GM18517 (cell line): ENCODE measurements at regions not wholly inside any gene's neighbourhood (a gene's known extent, or its start where the extent isn't known, plus 50 kb on each side); places are given as distances from the start of the nearest gene placed in this dataset.

Experiments
- ATAC-seq: cut with Tn5 transposase; IDR thresholded peaks from one replicate; pipeline ENCODE4 v1.9.1; 2021; ENCODE audit warnings: mild to moderate bottlenecking, moderate library complexity; ENCODE audit not compliant: unreplicated experiment

DNA sequence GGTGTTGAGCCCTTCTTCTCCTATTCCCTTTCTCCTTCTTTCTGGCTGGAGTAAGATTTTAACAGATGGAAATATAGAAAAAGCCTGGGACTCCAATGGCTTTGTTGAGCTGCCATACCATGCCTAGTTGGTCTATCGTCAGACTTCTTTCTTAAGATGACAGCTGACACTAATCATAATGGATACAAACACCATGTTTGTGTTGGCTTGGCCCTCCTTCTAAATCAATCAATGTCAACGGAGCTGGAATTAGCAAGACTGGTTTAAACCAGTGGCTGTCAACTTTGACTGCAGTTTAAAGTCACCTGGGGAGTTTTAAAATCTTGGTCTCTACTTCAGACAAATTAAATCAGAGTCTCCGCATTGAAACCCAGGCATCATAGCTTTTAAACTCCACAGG is 264.5 kb upstream of the PRR16 start:
- ATAC-seq: no peak

DNA sequence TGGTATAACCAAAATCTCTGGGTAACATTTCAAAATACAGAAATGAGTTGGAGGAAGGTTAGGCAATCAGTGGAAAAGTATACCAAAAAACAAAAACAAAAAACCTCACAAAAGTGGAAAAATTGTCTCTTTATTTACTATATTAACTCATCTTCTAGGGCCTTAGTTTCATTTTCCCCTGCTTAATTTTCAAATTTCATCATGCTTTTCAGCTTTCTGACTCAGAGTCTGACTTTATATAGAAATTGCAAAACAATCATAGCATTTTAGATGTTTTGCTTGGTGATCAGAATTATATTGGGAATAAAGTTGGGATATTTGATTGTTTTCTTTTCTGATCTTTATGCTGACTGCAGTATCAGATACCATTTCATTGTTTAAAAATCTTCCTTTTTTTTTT is 257.0 kb upstream of the PRR16 start:
- ATAC-seq: no peak

DNA sequence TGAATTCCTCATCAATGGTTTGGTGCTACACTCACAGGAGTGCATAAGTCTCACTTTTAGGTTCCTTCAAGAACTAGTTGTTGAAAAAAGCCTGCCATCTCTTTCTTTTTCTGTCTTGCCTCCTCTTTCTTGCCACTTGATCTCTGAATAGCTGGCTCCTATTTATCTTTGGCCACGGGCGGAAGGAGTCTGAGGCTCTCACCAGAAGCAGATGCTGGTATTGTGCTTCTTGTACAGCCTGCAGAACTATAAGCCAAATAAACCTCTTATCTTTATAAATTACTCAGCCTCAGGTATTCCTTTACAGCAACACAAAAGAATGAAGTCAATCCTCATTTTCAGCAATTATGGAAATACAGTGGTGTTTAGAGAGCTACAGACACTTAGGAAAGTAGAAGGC is 247.1 kb upstream of the PRR16 start:
- no peak for ATAC-seq

DNA sequence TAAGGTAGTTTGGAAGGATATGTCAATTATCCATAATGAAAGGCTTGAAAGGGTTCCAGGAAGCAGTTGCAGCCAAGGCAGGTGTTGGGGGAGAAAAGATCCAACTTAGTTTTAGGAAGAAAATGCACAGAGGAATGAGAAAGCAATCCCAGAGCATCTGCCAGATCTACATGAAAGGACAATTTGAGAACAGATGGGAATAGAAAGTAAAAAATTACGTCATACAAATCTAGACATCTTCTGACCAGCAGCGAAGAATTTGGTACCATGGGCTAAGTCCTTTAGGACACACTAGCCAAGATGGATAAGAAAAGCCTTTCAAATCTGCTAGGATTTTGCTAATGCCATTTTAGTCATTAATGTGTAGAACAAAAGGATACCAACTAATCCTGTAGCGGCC is 244.1 kb upstream of the PRR16 start:
- no peak for ATAC-seq

DNA sequence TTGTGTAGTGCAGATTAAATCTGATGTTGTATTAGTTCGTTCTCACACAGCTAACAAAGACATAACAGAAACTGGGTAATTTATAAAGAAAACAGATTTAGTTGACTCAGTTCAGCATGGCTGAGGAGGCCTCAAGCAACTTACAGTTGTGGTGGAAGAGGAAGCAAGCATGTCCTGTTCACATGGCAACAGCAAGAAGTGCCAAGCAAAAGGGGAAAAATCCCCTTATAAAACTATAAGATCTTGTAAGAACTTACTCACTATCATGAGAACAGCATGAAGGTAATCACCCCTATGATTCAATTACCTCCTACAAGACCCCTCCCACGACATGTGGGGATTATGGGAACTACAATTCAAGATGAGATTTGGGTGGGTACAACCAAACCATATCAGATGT is 238.6 kb upstream of the PRR16 start:
- ATAC-seq: no peak

DNA sequence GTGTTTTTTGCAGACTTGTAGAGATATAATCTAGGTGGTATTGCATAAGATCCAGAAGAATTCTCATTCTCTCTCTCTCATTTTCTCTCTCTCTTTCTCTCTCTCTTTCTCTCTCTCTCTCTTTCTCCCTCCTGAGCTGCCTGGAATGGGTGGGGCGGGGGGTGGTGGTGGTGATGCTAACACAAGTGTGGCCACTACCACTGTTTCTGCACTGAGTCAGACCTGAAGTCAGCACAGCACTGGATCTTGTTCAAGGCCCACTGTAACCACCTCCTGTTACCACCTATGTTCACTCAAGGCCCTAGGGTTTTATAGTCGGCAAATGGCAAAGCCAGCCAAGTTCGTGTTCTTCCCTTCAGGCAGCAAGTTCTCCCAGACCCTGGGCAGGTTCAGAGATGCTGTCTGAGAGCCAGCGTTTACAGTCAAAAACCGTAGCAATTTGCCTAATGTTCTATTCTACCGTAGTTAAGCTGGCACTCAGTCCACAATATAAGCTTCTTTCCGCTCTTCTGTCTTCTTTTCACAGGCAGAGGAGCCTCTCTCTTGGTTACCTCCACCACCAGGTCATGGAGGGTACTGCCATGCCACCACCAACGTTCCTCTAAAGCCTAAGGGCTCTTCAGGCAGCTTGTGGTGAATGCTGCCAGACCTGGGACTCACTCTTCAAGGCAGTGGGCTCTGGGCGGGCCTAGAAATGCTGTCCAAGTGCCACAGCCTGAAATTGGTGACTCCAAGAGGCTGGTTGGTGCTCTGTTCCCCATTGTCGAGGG is 235.7 kb upstream of the PRR16 start:
- ATAC-seq: no peak

DNA sequence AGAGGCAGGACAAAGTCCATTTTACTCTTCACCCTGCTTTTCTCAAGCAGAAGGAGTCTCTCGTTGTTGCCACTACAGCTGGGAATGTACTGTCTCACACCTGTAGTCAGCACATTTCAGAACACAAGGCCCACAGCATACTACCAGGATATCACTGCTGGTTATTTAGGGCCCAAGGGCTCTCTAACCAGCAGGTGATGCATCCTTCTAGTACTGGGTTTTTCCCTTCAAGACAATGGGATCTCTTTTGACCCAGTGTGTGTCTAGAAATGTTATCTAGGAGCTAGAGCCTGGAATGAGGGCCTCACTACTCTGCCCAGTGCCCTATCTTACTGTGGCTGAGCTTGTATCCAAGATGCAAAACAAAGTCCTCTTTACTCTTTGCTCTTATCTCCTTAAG is 235.1 kb upstream of the PRR16 start:
- ATAC-seq: no peak

DNA sequence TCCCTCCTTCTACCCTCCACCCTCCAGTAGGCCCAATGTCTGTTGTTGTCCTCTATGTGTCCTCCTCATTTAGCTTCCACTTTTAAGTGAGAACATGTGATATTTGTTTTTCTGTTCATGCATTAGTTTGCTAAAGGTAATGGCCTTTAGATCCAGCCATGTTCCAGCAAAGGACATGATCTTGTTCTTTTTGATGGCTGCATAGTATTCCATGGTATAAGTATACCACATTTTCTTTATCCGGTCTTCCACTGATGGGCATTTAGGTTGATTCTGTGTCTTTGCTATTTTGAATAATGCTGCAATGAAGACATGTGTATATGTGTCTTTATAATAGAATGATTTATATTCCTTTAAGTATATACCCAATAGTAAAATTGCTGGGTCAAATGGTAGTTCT is 232.5 kb upstream of the PRR16 start:
- ATAC-seq: no peak

DNA sequence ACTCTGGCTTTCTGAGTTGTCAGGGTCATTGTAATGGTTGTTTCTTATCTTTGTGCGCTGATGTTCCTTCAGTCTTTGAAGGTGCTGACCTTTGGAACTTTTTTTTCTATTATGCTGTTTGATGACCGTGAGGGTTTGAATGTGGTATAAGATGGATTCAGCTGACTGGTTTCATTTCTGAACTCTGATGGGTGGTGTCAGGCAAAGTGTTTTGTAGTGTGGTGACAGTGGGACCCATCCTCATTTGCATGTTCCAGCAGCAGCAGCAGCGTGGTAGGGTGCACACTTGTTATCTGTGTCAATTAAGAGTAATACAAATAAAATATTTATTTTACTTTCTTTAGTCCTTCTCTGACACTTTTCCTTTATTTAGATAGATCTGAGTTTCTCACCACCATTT is 227.7 kb upstream of the PRR16 start:
- ATAC-seq: no peak

DNA sequence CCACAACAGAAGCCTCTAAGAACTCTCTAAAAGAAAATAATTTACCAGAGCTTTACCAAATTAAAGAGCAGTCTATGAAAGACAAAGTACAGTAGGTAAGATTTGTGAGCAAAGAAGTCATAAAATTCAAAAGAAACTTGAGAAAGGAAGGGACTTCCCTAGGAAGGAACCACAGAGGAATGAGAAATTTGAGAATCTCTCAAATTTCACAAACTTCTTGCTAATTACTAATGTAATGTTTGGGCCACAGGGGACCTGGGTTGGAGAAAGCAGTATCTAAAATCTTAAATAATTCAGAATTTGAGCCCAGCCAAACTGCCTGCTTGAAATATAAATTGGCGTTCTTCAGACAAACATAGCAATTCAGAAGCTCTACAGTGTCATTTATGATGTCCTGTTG is 225.0 kb upstream of the PRR16 start:
- ATAC-seq: no peak

DNA sequence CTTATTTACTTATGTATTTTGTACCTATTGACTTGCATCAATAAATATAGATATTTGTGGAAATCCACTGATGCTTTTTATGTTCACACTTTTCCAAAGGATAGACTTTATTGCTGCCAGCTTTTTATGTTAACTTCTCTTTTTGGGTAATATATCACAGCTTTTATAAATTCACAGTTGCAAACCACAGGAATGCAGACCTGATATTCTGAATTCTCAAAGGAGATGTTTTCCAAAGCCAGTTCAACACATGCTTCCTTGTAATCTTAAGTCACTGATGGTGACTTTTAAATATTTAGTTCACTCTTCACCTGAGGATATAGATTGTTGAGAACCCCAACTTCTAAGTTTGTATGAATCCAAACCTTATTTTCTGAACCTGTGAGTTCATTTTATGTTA is 223.4 kb upstream of the PRR16 start:
- ATAC-seq: no peak

DNA sequence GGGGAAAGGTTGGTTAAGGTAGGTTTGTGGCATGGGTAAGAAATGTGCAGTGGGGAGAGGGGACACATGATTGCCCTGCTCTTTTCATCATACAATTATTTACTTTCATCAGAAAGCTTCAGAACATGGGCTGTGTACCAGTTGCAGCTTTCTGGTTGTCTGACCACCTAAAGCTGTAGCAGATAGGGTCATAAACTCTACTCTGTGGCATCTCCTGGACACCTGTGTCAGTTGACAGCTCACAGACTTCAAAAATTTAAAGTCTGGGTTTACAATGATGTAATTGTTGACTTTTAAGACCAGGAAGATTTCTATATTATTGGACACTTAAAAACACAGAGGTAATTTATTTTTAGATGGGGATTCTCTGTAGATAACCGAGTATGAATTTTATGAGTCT is 222.7 kb upstream of the PRR16 start:
- no peak for ATAC-seq

DNA sequence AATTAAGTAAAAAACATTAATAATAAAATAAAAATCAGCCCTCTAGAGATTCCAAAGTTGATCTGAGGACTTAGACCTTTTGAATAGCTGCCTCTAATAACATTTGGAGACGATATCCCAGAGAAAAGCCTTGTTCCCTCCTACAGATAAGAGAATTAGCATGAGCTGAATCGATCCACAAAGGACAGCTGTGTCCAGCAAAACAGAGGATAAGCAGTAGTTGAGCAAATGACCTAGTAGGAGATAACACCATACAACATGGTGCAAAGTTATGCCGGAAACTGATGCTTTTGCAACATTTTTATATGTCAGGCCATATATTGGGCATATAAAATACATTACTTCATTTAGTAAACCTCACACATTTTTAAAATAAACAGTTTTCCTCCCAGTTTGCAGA is 212.2 kb upstream of the PRR16 start:
- no peak for ATAC-seq

DNA sequence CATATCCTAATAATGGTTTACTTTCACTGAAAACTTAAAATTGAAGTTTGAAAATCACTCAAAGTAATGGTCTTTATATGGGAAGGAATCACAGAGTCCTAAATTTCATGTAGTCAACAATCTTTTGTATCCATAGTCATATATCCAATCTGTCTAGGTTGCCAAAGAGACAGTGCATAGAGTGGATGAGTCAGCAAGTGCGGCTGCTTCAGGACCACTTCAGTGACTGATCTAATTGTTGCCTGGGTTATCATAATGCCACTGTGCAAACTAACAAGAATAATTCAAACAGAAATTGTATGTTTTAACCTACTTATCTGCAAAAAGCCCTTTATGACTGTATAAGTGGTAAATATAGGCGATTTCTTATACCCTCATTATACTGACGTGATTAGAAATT is 211.3 kb upstream of the PRR16 start:
- ATAC-seq: no peak

DNA sequence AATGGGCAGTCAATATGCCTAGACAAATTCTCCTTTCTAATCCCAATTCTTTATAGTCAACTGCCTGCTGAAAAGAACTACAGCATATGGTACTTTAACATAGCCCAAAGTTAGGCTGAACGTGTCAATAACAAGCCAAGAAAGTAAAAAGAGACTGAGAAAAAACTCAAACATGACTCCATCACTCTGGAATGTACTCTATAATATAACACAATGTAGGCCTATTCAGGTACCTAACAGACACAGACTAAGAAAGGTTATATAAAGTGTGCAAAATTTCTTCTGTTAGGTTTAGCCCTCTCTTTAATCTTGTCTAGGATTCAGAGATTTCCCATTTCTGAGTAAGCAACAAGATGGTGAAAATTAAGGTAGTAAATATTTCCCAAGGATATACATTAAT is 209.7 kb upstream of the PRR16 start:
- no peak for ATAC-seq

DNA sequence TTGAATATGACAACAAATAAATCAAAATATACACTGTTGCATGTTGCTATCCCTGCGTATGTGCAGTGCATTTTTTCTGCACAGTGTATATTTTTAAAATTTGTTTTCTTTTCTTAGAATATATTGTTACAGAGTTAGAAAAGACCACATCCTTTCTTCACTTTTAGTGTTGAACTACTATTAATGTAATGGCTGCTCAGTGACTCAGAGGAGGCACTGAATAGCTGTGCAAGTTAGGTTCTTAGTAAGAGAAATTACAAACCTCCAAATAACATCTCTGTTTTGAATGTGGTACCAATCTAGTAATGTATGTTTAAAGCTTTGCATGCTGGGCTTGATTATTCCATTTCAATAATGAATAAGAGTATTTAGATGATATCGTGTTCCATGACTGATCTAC is 208.9 kb upstream of the PRR16 start:
- ATAC-seq: no peak

DNA sequence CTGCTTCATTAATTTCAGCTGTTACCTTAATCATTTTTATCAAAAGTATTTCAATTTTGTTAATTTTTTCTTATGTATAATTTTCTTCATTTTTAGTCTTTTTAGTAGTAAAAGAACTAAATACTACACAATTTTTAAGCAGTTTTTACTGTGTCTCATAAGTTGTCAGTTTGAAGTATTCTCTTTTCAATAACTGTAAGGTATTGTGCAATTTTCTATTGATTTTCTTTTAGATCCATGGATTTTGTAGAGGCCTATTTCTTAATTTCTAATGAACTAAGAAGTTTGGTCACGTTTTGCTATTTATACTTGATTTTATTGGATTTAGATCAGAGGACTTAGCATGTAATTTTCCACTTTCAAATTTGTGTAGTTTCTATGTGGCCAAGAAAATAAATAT is 207.7 kb upstream of the PRR16 start:
- ATAC-seq: no peak

DNA sequence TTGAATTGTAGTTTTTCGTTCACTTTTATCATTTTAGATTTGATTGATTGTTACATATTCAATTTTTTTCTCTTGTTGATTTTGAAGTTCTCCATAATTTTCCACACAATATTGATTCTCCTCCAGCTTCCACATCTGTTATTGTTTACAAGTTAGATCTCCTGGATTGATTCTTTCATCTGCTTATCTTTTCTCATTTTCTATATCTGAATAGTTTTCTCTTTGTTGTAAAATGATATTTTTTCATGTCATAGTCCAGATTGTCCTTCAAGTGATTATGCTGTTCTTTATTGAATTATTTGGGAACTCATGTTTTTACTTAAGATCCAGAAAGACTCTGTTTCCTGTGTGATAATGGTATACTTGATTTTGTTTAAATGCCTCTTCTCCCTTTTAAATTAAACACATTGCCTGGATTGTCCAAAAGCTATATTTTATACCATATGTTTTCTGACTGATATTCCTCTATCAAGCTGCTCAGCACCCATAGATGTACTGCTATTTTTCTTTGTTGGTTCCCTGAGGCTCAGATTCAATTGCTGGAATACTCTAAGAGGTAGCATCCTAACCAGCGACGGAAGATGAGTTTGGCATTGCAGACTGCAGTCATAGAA is 206.6 kb upstream of the PRR16 start:
- ATAC-seq: no peak

DNA sequence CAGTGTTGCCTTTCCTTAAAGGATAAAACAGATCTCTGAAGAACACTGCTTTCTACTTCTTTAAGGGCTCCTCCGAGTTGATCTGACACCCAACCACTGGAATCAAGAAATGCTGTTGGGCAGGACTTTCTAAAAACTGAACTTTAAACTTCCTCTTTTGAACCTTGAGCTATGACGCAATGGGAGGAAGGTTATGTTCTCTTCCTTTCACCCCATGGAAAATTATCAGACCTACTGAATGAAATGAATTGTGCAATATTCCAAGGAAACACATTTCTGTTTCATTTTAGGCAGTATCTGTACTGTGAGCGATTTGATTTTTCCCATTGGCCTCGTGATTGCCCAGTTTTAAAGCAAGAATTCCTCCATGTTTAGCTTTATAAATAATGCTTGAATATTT is 206.0 kb upstream of the PRR16 start:
- no peak for ATAC-seq

DNA sequence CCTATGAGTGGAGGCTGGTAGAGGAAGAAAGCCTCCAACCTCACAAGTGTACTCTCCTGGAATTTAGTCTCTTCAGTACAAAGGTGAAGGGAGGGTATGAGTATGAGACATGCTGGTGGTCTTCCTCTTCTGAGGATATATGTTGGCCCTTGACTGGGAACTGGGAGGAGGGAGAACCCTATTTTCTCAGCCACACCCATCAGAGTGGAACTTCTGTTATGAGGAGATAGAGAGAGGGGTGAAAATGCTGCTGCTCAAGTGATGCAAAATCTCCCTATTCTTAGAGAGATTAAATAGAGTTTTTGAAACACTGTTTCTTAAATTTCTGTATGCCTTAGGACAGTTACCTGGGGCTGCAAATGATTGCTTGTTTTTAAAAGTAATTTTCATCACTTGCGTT is 203.4 kb upstream of the PRR16 start:
- no peak for ATAC-seq

DNA sequence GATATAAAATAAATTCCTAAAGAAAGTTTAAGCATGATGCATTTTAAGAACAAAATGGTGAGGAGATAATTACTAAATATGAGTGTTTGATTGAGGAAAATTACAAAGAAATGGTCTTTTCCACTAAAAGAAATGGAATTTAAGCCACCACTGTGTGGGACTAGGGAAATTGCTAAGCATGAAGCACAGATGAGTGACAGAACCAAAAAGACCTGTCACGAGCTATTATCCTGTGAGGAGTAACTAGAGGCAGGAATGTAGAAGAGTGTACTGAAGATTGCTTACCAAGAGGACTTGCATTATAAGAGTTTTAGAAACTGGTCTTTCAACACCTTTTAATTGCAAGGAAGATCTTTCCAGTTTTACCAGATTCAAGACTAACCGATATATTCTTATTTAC is 193.6 kb upstream of the PRR16 start:
- ATAC-seq: no peak

DNA sequence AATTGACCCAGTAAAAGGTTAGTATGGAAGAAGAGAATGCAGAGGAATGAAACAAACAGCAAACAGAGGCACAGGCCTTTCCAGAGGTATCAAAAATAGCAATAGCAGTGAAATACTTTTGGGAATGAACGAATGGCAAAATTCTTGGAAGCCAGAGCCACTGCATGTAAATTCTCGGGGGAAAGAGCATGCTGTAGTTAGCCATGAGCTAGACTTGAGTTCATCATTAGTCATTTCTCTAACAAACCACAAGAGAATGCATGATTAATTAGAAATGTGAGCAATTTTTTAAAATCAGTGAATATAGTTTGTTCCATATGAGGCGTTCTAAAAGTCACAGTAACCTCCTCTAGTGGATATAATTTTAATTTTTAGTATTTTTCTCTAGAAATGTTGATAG is 170.3 kb upstream of the PRR16 start:
- no peak for ATAC-seq

DNA sequence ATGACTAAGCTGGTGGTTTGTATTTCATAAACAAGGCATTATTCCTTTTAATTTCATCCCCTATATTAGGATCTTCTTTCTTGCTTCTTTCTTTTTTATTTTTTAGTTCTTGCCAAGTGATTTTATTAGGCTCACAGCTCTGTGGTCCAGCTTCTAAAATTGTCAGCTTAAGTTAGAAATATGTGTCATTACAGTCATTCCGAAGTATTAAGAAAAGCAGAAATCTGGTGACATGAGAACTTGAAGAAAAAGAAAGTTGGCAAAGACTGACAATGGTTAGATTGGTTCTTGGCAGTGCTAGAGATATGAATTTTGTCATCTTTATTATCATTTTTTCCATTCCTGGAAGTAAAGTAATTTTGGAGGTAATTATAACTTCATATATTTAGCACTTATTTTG is 166.5 kb upstream of the PRR16 start:
- no peak for ATAC-seq
